AG04449 (cell line): ENCODE measurements at regions not wholly inside any gene's neighbourhood (a gene's known extent, or its start where the extent isn't known, plus 50 kb on each side); places are given as distances from the start of the nearest gene placed in this dataset.
"Not testable (repeated sequence)": the region's sequence is repeated elsewhere in the genome, so short reads cannot be mapped to it uniquely, and the experiment has no call there.

Source experiments
- CTCF ChIA-PET: fragments of 350-600 bp; formaldehyde crosslinking; extraction: SDS; loops from one replicate; lab custom pipeline; 2021; ENCODE audit warnings: antibody characterized with exemption; lab: Yijun Ruan, JAX
- POLR2A ChIA-PET: fragments of 400-600, 350-600 bp; formaldehyde crosslinking; extraction: SDS; loops from one replicate; lab custom pipeline; 2020; ENCODE audit warnings: antibody characterized with exemption, inconsistent platforms; lab: Yijun Ruan, JAX
- DNase-seq: peaks from one replicate; pipeline ENCODE4 v3.0.0-alpha.2; 2010; ENCODE audit warnings: low read depth, low spot score
- H3K4me3 ChIP-seq: 2 replicates; pipeline ENCODE4 v1.5.1; 2011; ENCODE audit warnings: low read depth, mild to moderate bottlenecking, control low read depth, low read length
- TF ChIP-seq, protein P1 (sequence below): IDR thresholded peaks from one replicate; pipeline ENCODE4 v1.5.1; 2011; ENCODE audit warnings: mild to moderate bottlenecking, moderate library complexity, low read length, control low read depth, inconsistent platforms; ENCODE audit not compliant: insufficient read depth; ENCODE audit errors: missing control alignments

DNA sequence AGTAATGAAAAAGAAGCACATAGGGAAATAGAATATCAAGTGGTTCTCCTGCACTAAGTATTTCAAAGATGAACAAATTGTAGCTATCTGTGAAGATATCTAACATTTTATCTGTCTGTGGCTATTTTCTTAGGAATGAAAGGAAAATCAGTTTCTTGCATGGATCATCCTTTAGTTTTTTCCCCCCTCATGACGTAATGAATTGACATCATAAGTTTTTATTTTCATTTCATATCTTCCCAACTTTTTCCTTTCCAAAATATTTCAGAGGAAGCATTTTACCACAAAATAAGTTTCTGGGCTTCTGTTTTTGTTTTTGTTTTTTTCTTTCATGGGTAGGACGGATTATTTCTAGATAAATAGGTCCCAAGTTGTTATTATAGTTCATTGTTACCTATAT is 996.6 kb downstream of the TMEM121 start:
- POLR2A ChIA-PET: no interaction called here
- TF ChIP-seq, protein P1, sequence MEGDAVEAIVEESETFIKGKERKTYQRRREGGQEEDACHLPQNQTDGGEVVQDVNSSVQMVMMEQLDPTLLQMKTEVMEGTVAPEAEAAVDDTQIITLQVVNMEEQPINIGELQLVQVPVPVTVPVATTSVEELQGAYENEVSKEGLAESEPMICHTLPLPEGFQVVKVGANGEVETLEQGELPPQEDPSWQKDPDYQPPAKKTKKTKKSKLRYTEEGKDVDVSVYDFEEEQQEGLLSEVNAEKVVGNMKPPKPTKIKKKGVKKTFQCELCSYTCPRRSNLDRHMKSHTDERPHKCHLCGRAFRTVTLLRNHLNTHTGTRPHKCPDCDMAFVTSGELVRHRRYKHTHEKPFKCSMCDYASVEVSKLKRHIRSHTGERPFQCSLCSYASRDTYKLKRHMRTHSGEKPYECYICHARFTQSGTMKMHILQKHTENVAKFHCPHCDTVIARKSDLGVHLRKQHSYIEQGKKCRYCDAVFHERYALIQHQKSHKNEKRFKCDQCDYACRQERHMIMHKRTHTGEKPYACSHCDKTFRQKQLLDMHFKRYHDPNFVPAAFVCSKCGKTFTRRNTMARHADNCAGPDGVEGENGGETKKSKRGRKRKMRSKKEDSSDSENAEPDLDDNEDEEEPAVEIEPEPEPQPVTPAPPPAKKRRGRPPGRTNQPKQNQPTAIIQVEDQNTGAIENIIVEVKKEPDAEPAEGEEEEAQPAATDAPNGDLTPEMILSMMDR: no peak
- H3K4me3 ChIP-seq: no peak overlapping the region
- CTCF ChIA-PET: no interaction called here
- DNase-seq: no peak

DNA sequence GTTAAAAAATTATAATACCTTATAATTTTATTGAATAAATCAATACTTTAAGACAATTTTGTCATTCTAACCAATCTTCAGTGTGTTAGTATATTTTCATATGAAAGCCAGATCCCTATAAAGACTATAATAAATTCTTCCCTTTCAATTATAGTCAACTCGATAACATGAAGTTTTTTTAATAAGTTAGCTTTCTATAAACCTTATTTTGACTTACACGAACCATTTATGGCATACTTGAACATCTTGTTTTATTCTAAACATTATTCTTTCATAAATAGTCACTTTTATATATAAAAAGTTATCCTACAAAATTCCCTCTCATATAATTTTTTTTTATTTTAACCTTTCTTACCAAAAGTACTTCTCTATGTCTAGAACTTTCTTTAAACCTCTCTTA is 1002.3 kb downstream of the TMEM121 start:
- ChIA-PET CTCF (no interaction called here), POLR2A (no interaction called here)
- no peak for DNase-seq
- H3K4me3 ChIP-seq: no peak overlapping the region
- TF ChIP-seq, protein P1: no peak

DNA sequence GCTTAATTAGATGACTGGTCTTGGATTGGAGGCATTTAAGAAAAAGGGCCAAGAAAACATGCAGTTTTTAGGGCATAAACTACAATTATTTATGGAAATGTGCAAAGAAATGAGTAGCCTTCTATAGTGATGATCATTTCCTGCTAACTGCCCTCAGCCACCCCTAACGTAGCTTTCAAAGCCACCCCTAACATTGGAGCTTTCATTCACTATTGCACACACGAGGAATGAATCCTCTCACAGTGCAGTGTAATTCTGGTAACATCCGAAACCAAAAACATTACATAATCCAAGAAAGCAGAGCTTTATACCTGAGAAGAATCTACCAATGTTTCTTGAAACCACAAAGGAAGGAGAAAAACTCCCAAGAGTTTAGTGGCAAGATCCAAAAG is 1003.6 kb downstream of the TMEM121 start:
- DNase-seq: no peak
- POLR2A ChIA-PET: no interaction called here
- TF ChIP-seq, protein P1: no peak
- no peak overlapping the region for H3K4me3 ChIP-seq
- CTCF ChIA-PET: no interaction called here

DNA sequence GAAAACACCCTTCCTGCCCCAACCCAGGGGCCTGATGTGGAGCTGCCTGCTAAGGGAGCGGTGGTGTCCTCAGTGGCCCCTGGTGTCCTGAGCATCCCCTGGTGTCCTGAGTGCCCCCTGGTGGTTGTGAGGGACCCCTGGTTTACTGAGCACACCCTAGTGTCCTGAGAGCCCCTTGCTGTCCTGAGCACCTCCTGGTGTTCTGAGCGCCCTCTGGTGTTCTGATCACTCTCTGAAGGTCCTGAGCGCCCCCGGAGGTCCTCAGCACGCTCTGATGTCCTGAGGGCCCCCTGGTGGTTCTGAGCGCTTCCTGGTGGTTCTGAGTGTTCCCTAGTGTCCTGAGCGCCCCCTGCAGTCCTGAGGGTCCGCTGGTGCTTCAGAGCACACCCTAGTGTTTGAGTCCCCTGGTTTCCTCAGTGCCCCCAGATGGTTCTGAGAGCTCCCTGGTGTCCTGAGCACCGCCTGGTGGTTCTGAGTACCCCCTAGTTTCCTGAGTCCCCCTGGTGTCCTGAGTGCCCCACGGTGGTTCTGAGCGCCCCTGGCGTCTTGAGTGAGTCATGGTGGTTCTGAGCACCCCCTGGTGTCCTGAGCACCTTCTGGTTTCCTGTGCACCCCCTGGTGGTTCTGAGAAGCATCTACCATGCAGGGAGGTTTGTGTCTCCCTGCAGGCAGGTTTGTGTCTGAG is 1004.2 kb downstream of the TMEM121 start:
- TF ChIP-seq, protein P1: no peak
- CTCF ChIA-PET: no interaction called here
- no peak for DNase-seq
- H3K4me3 ChIP-seq: no peak overlapping the region
- POLR2A ChIA-PET: no interaction called here

DNA sequence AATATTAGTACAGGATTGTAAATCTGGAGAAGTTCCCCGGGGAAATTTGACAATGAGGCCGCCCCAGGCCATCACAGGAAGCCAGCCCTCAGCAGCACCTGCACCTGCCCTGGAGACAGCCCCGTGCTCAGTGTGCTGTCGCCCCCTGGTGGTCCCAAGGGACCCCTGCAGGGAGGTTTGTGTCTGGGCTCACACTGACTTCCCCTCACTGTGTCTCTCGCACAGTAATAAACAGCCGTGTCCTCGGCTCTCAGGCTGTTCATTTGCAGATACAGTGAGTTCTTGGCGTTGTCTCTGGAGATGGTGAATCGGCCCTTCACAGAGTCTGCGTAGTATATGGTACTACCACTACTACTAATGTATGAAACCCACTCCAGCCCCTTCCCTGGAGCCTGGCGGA is 1011.2 kb downstream of the TMEM121 start:
- CTCF ChIA-PET, POLR2A ChIA-PET, DNase-seq, H3K4me3 ChIP-seq: not testable (repeated sequence)

DNA sequence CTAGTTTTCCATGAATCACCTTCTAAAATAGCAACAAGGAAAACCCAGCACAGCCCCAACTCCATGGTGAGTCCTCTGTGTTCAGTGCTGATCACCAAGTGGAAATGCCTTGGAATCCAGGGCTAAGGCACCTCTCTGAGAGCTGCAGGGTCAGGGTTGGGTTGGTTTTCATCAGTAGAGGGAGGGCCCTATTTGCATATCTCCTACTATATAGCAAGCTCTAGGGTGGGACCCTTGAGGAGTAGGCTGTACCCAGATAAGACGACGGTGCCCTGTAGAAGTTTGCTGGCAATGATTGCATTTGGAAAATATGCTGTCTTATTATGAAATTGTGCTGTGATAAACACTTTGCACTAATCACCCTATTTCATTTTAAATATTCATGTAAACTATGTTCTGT is 1011.8 kb downstream of the TMEM121 start:
- POLR2A ChIA-PET: no interaction called here
- TF ChIP-seq, protein P1: no peak
- no peak for DNase-seq
- CTCF ChIA-PET: no interaction called here
- H3K4me3 ChIP-seq: no peak overlapping the region

DNA sequence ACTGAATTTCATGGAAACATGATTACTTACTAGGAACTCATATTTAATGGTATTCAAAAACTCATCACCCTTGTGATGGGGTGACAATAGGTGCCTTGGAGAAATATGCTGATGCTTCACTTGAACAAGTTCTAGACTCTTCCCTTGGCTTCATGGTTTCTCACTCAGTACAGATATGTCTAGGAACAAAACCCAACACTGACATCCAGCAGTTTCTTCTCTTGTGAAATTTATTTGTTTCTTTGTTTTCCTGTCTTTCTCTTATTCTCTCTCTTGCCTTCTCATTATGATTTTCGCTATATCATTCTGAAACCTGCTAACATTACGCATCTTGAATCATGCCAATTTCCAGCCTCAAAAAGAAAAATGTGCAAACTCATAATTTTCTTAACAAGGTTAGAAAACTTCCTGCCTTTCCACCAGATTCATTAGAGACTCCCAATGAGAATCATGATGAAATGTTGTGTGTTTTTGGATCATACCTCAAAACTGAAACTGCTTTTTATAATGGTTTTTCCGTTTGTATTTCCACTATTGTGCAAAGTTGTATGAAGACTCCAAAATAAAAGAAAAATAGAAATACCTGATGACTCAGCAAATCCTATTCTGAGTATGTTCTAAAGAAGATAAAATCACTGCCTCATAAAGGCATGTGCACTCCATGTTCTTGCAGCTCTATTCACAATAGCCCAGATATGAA is 1021.5 kb downstream of the TMEM121 start:
- ChIA-PET POLR2A (no interaction called here), CTCF (no interaction called here)
- TF ChIP-seq, protein P1: no peak
- no peak overlapping the region for H3K4me3 ChIP-seq
- no peak for DNase-seq
